ENCODE measurements at regions not wholly inside any gene's neighbourhood (a gene's known extent, or its start where the extent isn't known, plus 50 kb on each side); places are given as distances from the start of the nearest gene placed in this dataset.

- ChIA-PET CTCF (interaction anchor here (0.7 kb wide), 2 partner anchors 79 to 652 kb away, joined by 3 to 4 read pairs; no protein-coding TSS in a partner anchor), RAD21 (ENCODE audit: unreplicated experiment) (no interaction called here), SMC1A (ENCODE audit: uncharacterized antibody, unreplicated experiment) (no interaction called here), POLR2A (no interaction called here)
- Histone ChIP-seq H3K27me3 (replicated peaks in 1 of 2; ENCODE audit: control insufficient read depth in 2 of 2, insufficient read depth in 2 of 2, low read length in 1 of 2) (no peaks in the 10 kb centered on the region), H3K4me1 (ENCODE audit: control insufficient read depth, insufficient read depth, low read length) (no peaks in the 10 kb centered on the region), H2AFZ (ENCODE audit: control insufficient read depth, low read depth, low read length) (no peak overlapping the region), H3K9me3 (replicated peaks; ENCODE audit: control insufficient read depth, insufficient read depth, low read length) (no peaks in the 10 kb centered on the region), H3K9ac (ENCODE audit: control insufficient read depth, insufficient read depth, low read length) (no peak overlapping the region), H3K27ac (ENCODE audit: control insufficient read depth, insufficient read depth) (no peak overlapping the region), H3K4me2 (ENCODE audit: control insufficient read depth, insufficient read depth) (no peak overlapping the region), H3K36me3 (ENCODE audit: control insufficient read depth in 2 of 2, insufficient read depth in 2 of 2, low read length in 1 of 2) (no peaks in the 10 kb centered on the region), H3K79me2 (ENCODE audit: control insufficient read depth, insufficient read depth, low read length) (no peaks in the 10 kb centered on the region), H3K4me3 (no peak overlapping the region), H4K20me1 (ENCODE audit: control insufficient read depth, insufficient read depth) (no peaks in the 10 kb centered on the region)
- FAIRE-seq (no peak), ATAC-seq (no peak), DNase-seq (ENCODE audit: low read depth, low spot score) (no peak)
- WGBS (ENCODE audit: insufficient coverage, insufficient replicate concordance, low lambda C conversion rate, missing lambda C conversion rate), result 35% methylated on average over 10 of the region's 10 CpGs
- in situ Hi-C loops (cut with MboI), result loop anchor here (5.0 kb wide), 2 partner anchors 654 to 819 kb away; no protein-coding TSS in a partner anchor
- intact Hi-C loops (cut with micrococcal nuclease; ENCODE audit: unreplicated experiment), result no loop called here
- BruUV-seq (replicated peaks), result no TSS peak
- TF ChIP-seq SREBF2 (IDR thresholded peaks at IDR 0.05; ENCODE audit: low read length), result no peak
- TF ChIP-seq TCF12 (IDR thresholded peaks at IDR 0.05; ENCODE audit: low read depth, low read length), result no peak
- TF ChIP-seq CEBPZ (IDR thresholded peaks at IDR 0.05; ENCODE audit: low read depth, low read length), result no peak
- no peak for TF ChIP-seq CBX5 (IDR thresholded peaks at IDR 0.05; ENCODE audit: low read depth)
- no peak for TF ChIP-seq SIN3A (IDR thresholded peaks at IDR 0.05; ENCODE audit: low read depth, low read length)
- TF ChIP-seq TARDBP (IDR thresholded peaks at IDR 0.05; ENCODE audit: borderline replicate concordance), result no peak
- TF ChIP-seq GABPA (IDR thresholded peaks at IDR 0.05; ENCODE audit: low read depth), result no peak
- no peak for TF ChIP-seq FOXK2 (IDR thresholded peaks at IDR 0.05)
- no peak for TF ChIP-seq NFYB (IDR thresholded peaks at IDR 0.05; ENCODE audit: insufficient read depth, low read depth, low read length)
- no peak for TF ChIP-seq ZZZ3 (IDR thresholded peaks at IDR 0.05; ENCODE audit: control insufficient read depth, insufficient read length, low read depth)
- TF ChIP-seq HDAC2 (IDR thresholded peaks at IDR 0.05), result no peak
- no peak for TF ChIP-seq MYB (IDR thresholded peaks at IDR 0.05; ENCODE audit: borderline replicate concordance, low read depth, low read length)
- no peak for TF ChIP-seq ZBTB4 (CRISPR knock-in tag; IDR thresholded peaks at IDR 0.05)
- no peak for TF ChIP-seq POLR2AphosphoS2 (IDR thresholded peaks at IDR 0.05; ENCODE audit: low read depth, low read length)
- no peak for TF ChIP-seq ZNF622 (IDR thresholded peaks at IDR 0.05)
- no peak for TF ChIP-seq RAD21 (IDR thresholded peaks at IDR 0.05; ENCODE audit: insufficient read depth, low read depth, low read length)
- no peak for TF ChIP-seq ZNF384 (IDR thresholded peaks at IDR 0.05; ENCODE audit: borderline replicate concordance, low read depth, low read length)
These were observed 219.6 kb downstream of the CYP26B1 start for GRCh38 chr2:71927757-71928715.

Measured in GM12878 (cell line).